GM18508 (cell line): ENCODE measurements at regions not wholly inside any gene's neighbourhood (a gene's known extent, or its start where the extent isn't known, plus 50 kb on each side); places are given as distances from the start of the nearest gene placed in this dataset.

Experiments used
- ATAC-seq: cut with Tn5 transposase; IDR thresholded peaks from one replicate; pipeline ENCODE4 v1.9.1; 2021; ENCODE audit warnings: moderate number of reproducible peaks; ENCODE audit not compliant: insufficient read depth, unreplicated experiment

- no peak for ATAC-seq
These were observed 406.2 kb downstream of the TGFB2 start for GRCh38 chr1:218751208-218751948.

- ATAC-seq, result no peak
These were observed 407.0 kb downstream of the TGFB2 start for GRCh38 chr1:218752126-218752525.

- no peak for ATAC-seq
These were observed 409.3 kb downstream of the TGFB2 start for GRCh38 chr1:218754477-218754876.

GRCh38 chr1:218755128-218755527, 410.0 kb downstream of the TGFB2 start:
- ATAC-seq, result no peak

GRCh38 chr1:218759795-218760194, 413.9 kb upstream of the LYPLAL1 start:
- ATAC-seq, result no peak

- ATAC-seq, result no peak
These were observed 412.8 kb upstream of the LYPLAL1 start for GRCh38 chr1:218760601-218761570.

GRCh38 chr1:218763538-218763937, 410.1 kb upstream of the LYPLAL1 start:
- ATAC-seq, result no peak

- ATAC-seq, result no peak
These were observed 407.9 kb upstream of the LYPLAL1 start for GRCh38 chr1:218765753-218766152.

GRCh38 chr1:218771931-218772330, 401.7 kb upstream of the LYPLAL1 start:
- no peak for ATAC-seq

GRCh38 chr1:218772575-218772974, 401.1 kb upstream of the LYPLAL1 start:
- ATAC-seq, result no peak

GRCh38 chr1:218775501-218776021, 398.1 kb upstream of the LYPLAL1 start:
- no peak for ATAC-seq

GRCh38 chr1:218778257-218779126, 395.2 kb upstream of the LYPLAL1 start:
- no peak for ATAC-seq

GRCh38 chr1:218779341-218780100, 394.2 kb upstream of the LYPLAL1 start:
- no peak for ATAC-seq

- no peak for ATAC-seq
These were observed 390.5 kb upstream of the LYPLAL1 start for GRCh38 chr1:218783131-218783530.

GRCh38 chr1:218783916-218784315, 389.8 kb upstream of the LYPLAL1 start:
- no peak for ATAC-seq

- no peak for ATAC-seq
These were observed 387.8 kb upstream of the LYPLAL1 start for GRCh38 chr1:218785928-218786327.

GRCh38 chr1:218787826-218788225, 385.9 kb upstream of the LYPLAL1 start:
- ATAC-seq, result no peak

GRCh38 chr1:218796773-218797172, 376.9 kb upstream of the LYPLAL1 start:
- no peak for ATAC-seq

GRCh38 chr1:218802799-218803198, 370.9 kb upstream of the LYPLAL1 start:
- ATAC-seq, result no peak
